Hepatocyte (in vitro differentiated cells): ENCODE measurements at regions not wholly inside any gene's neighbourhood (a gene's known extent, or its start where the extent isn't known, plus 50 kb on each side); places are given as distances from the start of the nearest gene placed in this dataset.

ENCODE experiments used
- EZH2 ChIP-seq: fragments of 200-600 bp; sonication (generic); IDR thresholded peaks from 2 replicates; pipeline ENCODE4 v1.6.1; 2016; ENCODE audit warnings: antibody characterized with exemption, mild to moderate bottlenecking, borderline replicate concordance
- EZH2phosphoT487 ChIP-seq: fragments of 200-600 bp; sonication (generic); IDR thresholded peaks from one replicate; pipeline ENCODE4 v1.6.1; 2018; ENCODE audit warnings: antibody characterized with exemption, mild to moderate bottlenecking, low read depth, moderate library complexity; ENCODE audit not compliant: unreplicated experiment, severe bottlenecking
- TF ChIP-seq, protein P1 (sequence below): fragments of 200-600 bp; sonication (generic); IDR thresholded peaks from 2 replicates; pipeline ENCODE4 v1.5.1; 2016; ENCODE audit warnings: antibody characterized with exemption, mild to moderate bottlenecking; ENCODE audit not compliant: poor library complexity

DNA sequence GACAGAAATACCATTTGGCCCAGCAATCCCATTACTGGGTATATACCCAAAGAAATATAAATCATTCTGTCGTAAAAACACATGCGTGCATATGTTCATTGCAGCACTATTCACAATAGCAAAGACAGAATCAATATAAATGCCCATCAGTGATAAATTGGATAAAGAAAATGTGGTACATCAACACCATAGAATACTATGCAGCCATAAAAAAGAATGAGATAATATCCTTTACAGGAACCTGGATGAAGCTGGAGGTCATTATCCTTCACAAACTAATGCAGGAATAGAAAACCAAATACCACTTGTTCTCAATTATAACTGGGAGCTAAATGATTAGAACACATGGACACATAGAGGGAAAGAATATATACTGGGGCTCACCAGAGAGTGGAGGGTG, 109.6 kb upstream of the SLC35F3 start:
- TF ChIP-seq, protein P1, sequence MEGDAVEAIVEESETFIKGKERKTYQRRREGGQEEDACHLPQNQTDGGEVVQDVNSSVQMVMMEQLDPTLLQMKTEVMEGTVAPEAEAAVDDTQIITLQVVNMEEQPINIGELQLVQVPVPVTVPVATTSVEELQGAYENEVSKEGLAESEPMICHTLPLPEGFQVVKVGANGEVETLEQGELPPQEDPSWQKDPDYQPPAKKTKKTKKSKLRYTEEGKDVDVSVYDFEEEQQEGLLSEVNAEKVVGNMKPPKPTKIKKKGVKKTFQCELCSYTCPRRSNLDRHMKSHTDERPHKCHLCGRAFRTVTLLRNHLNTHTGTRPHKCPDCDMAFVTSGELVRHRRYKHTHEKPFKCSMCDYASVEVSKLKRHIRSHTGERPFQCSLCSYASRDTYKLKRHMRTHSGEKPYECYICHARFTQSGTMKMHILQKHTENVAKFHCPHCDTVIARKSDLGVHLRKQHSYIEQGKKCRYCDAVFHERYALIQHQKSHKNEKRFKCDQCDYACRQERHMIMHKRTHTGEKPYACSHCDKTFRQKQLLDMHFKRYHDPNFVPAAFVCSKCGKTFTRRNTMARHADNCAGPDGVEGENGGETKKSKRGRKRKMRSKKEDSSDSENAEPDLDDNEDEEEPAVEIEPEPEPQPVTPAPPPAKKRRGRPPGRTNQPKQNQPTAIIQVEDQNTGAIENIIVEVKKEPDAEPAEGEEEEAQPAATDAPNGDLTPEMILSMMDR, result no peak
- TF ChIP-seq EZH2 (no peak), EZH2phosphoT487 (no peak)
